Activated CD4-positive, alpha-beta memory T cell treated with anti-CD3 and anti-CD28 coated beads for 36 hours (primary cell): ENCODE measurements at regions not wholly inside any gene's neighbourhood (a gene's known extent, or its start where the extent isn't known, plus 50 kb on each side); places are given as distances from the start of the nearest gene placed in this dataset.
"Not testable (repeated sequence)": the region's sequence is repeated elsewhere in the genome, so short reads cannot be mapped to it uniquely, and the experiment has no call there.

Experiments
- CTCF ChIA-PET: fragments of 350-600 bp; sonication (Branson Sonifier 250); formaldehyde crosslinking; loops from one replicate; lab custom pipeline; 2021; ENCODE audit warnings: antibody characterized with exemption, inconsistent platforms; lab: Charles Lee
- POLR2A ChIA-PET: fragments of 350-600 bp; sonication (Branson Sonifier 250); formaldehyde crosslinking; loops from one replicate; lab custom pipeline; 2021; ENCODE audit warnings: antibody characterized with exemption; lab: Charles Lee
- DNase-seq: peaks from one replicate; pipeline ENCODE4 v3.0.0-alpha.2; 2020
- H3K27ac Mint-ChIP-seq: one replicate; pipeline ENCODE4 v1.8.0; 2021; ENCODE audit warnings: mixed read lengths
- H3K27me3 Mint-ChIP-seq: one replicate; pipeline ENCODE4 v1.8.0; 2021; ENCODE audit warnings: mixed read lengths
- H3K36me3 Mint-ChIP-seq: one replicate; pipeline ENCODE4 v1.8.0; 2021; ENCODE audit warnings: mixed read lengths
- H3K4me1 Mint-ChIP-seq: one replicate; pipeline ENCODE4 v1.8.0; 2021; ENCODE audit warnings: low read depth, mixed read lengths
- H3K4me3 Mint-ChIP-seq: one replicate; pipeline ENCODE4 v1.8.0; 2021; ENCODE audit warnings: mild to moderate bottlenecking, mixed read lengths
- H3K9me3 Mint-ChIP-seq: one replicate; pipeline ENCODE4 v1.8.0; 2021; ENCODE audit warnings: mixed read lengths
- intact Hi-C: fragments of 100-400 bp; cut with micrococcal nuclease; formaldehyde crosslinking; loops from one replicate; pipeline ENCODE4 v1.15.1; 2023

GRCh38 chr9:104992659-104993058 is 64.7 kb upstream of the ABCA1 start:
- intact Hi-C loops, result loop anchor here (5.0 to 10.0 kb wide), 4 partner anchors 128 to 898 kb away; partner anchors contain the start of genes NIPSNAP3A and SMC2
- DNase-seq, result no peak
- Mint-ChIP-seq H3K36me3 (no peaks in the 10 kb centered on the region), H3K27ac (no peak overlapping the region), H3K27me3 (peaks cover 23% of the 10 kb centered on the region), H3K4me1 (peaks cover 32% of the 10 kb centered on the region), H3K4me3 (no peak overlapping the region), H3K9me3 (no peaks in the 10 kb centered on the region)
- ChIA-PET POLR2A (interaction anchor here (0.6 kb wide), 1 partner anchor 130 kb away, joined by 3 read pairs; no protein-coding TSS in a partner anchor), CTCF (interaction anchor here (2.3 kb wide), 1 partner anchor 66 kb away, joined by 8 read pairs; no protein-coding TSS in a partner anchor)

DNA sequence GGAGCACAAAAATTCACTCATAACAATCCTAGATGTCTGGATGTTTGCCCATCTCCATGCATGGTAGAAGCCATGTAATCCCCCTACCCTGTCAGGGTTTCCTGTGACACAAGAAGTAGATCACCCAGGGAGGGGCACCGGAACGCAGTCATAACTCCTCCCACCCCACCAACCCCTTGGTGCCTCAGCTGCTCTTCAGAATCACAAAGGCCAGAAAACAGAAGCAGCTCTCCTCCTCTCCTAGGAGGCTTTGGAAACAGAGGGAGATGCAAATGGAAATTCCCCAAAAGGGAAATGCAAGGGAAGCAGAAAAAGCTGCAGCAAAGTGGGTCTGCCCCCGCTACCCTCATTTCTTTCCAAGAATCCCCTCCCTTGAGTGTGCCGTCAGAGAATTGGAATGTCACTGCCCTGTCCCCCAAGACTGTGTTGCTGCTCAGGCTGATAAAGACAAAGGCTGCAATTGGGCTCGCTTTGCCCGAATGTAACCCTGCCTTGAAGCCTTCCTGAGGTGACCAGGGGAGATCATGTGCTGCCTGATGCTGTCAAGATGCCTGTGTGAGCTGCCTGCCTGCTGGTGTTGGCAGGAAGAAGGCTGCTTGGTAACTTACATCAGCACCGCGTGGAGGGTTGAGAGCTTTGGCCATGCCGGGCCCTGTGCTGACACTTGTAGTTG is 65.5 kb upstream of the ABCA1 start:
- DNase-seq, result peak; percentile 33
- H3K9me3 Mint-ChIP-seq, result no peaks in the 10 kb centered on the region

DNA sequence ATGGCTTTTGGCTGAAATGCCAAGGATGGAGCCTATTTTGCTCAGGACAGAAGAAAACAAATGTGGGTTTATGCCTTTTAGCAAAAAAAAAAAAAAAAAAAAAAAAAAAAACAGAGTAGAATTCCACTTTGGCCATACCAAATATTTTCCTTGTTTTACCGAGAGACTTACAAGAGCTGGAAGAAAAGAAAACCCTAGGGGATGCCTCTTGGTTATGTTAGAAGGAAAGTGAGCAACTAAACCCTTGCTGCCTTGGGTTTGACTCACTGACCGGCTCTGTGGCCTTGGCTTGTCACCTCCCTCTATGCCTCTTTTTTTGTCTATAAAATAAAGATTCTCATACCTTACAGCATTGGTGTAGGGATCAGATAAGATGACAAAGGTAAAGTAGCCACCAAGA is 69.6 kb upstream of the ABCA1 start:
- ChIA-PET POLR2A (no interaction called here), CTCF (no interaction called here)
- intact Hi-C loops, result loop anchor here (10.0 kb wide), 2 partner anchors 133 to 903 kb away; partner anchors contain the start of gene SMC2
- no peaks in the 10 kb centered on the region for H3K36me3 Mint-ChIP-seq
- peaks cover 16% of the 10 kb centered on the region for H3K27me3 Mint-ChIP-seq
- DNase-seq, result no peak
- no peaks in the 10 kb centered on the region for H3K9me3 Mint-ChIP-seq
- no peak overlapping the region for H3K4me3 Mint-ChIP-seq
- no peak overlapping the region for H3K27ac Mint-ChIP-seq
- H3K4me1 Mint-ChIP-seq, result peaks cover 10% of the 10 kb centered on the region

More for the DNA sequence above, 65.5 kb upstream of the ABCA1 start:
- POLR2A ChIA-PET, result interaction anchor here (0.6 to 1.9 kb wide), 2 partner anchors 66 to 130 kb away, joined by 3 to 5 read pairs; partner anchors contain the start of gene ABCA1
- Mint-ChIP-seq H3K4me3 (no peak overlapping the region), H3K27ac (no peak overlapping the region), H3K36me3 (no peaks in the 10 kb centered on the region), H3K27me3 (peaks cover 21% of the 10 kb centered on the region), H3K4me1 (peaks cover 31% of the 10 kb centered on the region)
- CTCF ChIA-PET, result no interaction called here
- intact Hi-C loops, result loop anchor here (5.0 to 10.0 kb wide), 4 partner anchors 129 to 899 kb away; partner anchors contain the start of genes NIPSNAP3A and SMC2

DNA sequence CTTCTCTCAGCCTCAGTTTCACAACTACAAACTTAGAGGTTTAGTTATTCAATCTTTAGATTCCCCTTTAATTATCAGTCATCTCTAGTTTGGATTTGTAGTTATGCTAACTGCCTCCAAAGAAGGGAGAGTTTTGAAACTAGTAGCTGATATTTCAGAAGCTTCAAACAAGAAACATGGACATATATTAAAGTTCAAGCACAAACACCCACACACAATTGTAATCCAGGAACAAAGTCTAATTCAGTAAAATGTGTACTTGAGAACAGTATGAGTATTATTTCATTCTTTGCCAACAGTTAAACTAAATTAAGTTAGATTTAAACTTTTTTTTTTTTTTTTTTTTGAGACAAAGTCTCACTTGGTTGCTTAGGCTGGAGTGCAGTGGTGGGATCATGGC is 71.2 kb upstream of the ABCA1 start:
- DNase-seq, result no peak
- ChIA-PET POLR2A (no interaction called here), CTCF (interaction anchor here (0.6 to 0.9 kb wide), 2 partner anchors 19 to 130 kb away, joined by 3 read pairs; no protein-coding TSS in a partner anchor)
- no peaks in the 10 kb centered on the region for H3K9me3 Mint-ChIP-seq
- H3K27me3 Mint-ChIP-seq, result peaks cover 4% of the 10 kb centered on the region
- intact Hi-C loops, result loop anchor here (10.0 kb wide), 2 partner anchors 134 to 904 kb away; partner anchors contain the start of gene SMC2
- no peak overlapping the region for H3K27ac Mint-ChIP-seq
- no peaks in the 10 kb centered on the region for H3K4me1 Mint-ChIP-seq
- H3K4me3 Mint-ChIP-seq, result no peak overlapping the region
- H3K36me3 Mint-ChIP-seq, result no peaks in the 10 kb centered on the region

GRCh38 chr9:105000529-105000928 is 72.6 kb upstream of the ABCA1 start:
- CTCF ChIA-PET, result interaction anchor here (0.6 kb wide), 1 partner anchor 388 kb away, joined by 3 read pairs; no protein-coding TSS in a partner anchor
- H3K27me3 Mint-ChIP-seq, H3K27ac Mint-ChIP-seq, H3K9me3 Mint-ChIP-seq, POLR2A ChIA-PET, intact Hi-C loops, H3K4me3 Mint-ChIP-seq, H3K4me1 Mint-ChIP-seq, H3K36me3 Mint-ChIP-seq: not testable (repeated sequence)
- DNase-seq, result peak; percentile 32

DNA sequence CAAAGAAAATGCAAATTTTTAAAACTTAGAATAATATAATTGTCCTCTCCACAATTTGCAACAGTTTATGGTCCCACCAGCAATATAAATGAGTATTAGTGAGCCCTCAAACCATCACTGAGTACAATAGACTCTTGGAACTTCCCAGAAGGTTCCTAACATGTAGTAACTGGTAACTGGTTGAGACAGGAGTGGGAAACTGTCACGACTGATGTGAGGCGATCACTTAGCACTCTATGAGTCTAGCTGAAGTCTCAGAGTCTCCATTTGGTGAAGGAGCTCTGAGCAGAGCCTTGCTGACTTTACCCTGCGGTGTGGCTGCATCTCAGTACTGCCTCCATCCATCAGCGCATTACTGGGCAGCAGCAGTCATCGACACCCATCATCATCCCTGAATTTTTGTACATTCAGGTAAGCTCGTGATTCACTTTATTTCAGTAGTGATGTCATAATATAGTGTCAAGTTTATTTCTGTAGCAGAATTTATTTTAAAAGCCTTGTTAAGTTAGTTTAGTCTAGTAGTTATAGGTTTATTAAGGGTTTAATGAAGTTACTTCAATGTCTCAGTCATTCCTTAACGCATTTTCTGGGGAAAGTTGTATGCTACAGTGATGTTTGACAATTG is 76.6 kb upstream of the ABCA1 start:
- Mint-ChIP-seq H3K4me1 (peaks cover 8% of the 10 kb centered on the region), H3K4me3 (no peak overlapping the region), H3K9me3 (no peaks in the 10 kb centered on the region), H3K36me3 (no peaks in the 10 kb centered on the region), H3K27ac (no peak overlapping the region), H3K27me3 (no peaks in the 10 kb centered on the region)
- ChIA-PET CTCF (no interaction called here), POLR2A (no interaction called here)
- no peak for DNase-seq
- intact Hi-C loops, result no loop called here

- Mint-ChIP-seq H3K27ac (no peak overlapping the region), H3K36me3 (no peaks in the 10 kb centered on the region), H3K27me3 (no peaks in the 10 kb centered on the region), H3K9me3 (no peaks in the 10 kb centered on the region), H3K4me1 (peaks cover 8% of the 10 kb centered on the region), H3K4me3 (no peak overlapping the region)
- DNase-seq, result no peak
- intact Hi-C loops, result no loop called here
- ChIA-PET CTCF (no interaction called here), POLR2A (no interaction called here)
These were observed 77.2 kb upstream of the ABCA1 start for GRCh38 chr9:105005186-105005585.

DNA sequence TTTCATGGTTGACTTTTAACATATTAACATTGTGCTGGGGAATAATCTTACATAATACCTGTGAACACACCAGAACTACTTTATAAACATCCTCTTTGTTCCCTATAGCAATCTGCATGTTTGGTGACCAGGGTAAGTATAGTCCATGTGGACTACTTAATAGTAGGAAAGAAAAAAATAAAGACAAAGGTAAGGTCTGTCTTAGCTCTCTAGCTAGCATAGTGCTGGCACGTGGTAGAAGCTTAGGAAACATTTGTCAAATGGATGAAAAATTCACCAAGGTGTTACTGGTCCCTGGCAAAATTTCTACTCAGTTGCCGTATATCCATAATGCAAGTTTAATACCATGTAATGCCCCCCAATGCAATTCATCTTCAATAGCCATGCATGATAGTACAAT is 78.6 kb upstream of the ABCA1 start:
- no peak for DNase-seq
- Mint-ChIP-seq H3K9me3 (no peaks in the 10 kb centered on the region), H3K4me1 (peaks cover 8% of the 10 kb centered on the region), H3K4me3 (no peak overlapping the region), H3K36me3 (no peaks in the 10 kb centered on the region), H3K27ac (no peak overlapping the region), H3K27me3 (no peaks in the 10 kb centered on the region)
- CTCF ChIA-PET, result no interaction called here
- POLR2A ChIA-PET, result no interaction called here
- intact Hi-C loops, result no loop called here

GRCh38 chr9:105007143-105007542 is 79.2 kb upstream of the ABCA1 start:
- Mint-ChIP-seq H3K4me1 (peaks cover 8% of the 10 kb centered on the region), H3K9me3 (no peaks in the 10 kb centered on the region), H3K36me3 (no peaks in the 10 kb centered on the region), H3K27me3 (peaks cover 1% of the 10 kb centered on the region), H3K27ac (no peak overlapping the region), H3K4me3 (no peak overlapping the region)
- intact Hi-C loops, result loop anchor here (1.0 kb wide), 1 partner anchor 56 kb away; no protein-coding TSS in a partner anchor
- peak; percentile 41 for DNase-seq
- ChIA-PET CTCF (no interaction called here), POLR2A (no interaction called here)

DNA sequence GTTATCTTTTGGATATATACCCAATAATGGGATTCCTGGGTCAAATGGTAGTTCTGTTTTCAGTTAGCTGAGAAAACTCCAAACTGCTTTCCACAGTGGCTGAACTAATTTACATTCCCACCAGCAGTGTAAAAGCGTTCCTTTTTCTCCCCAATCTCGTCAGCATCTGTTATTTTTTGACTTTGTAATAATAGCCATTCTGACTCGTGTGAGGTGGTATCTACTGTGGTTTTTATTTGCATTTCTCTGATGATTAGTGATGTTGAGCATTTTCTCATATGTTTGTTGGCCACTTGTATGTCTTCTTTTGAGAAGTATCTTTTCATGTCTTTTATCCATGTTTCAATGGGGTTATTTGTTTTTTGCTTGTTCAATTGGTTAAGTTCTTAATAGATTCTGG is 82.1 kb upstream of the ABCA1 start:
- H3K27ac Mint-ChIP-seq, H3K36me3 Mint-ChIP-seq, intact Hi-C loops, CTCF ChIA-PET, H3K9me3 Mint-ChIP-seq, POLR2A ChIA-PET, H3K4me1 Mint-ChIP-seq, H3K27me3 Mint-ChIP-seq, H3K4me3 Mint-ChIP-seq, DNase-seq: not testable (repeated sequence)

DNA sequence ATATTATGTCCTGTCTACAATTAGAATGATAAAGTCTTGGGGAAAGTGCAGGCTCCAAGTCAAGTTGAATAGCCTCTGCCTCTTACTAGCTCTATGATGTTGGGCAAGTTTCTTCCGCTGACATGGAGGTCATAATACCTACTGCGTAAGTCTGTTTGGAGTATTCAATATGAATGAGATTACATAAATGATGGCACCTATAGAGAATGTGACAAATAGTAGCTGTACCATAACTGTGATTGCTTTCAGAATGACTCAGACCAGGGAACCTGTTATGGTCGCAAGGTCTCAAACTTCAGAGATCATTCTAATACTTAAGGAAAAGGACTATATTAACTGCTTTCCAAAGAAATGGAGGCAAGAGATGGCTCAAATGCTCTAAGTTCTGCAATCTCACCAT is 94.0 kb upstream of the ABCA1 start:
- ChIA-PET CTCF (no interaction called here), POLR2A (no interaction called here)
- DNase-seq, result no peak
- H3K27ac Mint-ChIP-seq, result no peak overlapping the region
- no peaks in the 10 kb centered on the region for H3K4me1 Mint-ChIP-seq
- intact Hi-C loops, result no loop called here
- H3K27me3 Mint-ChIP-seq, result peaks cover 5% of the 10 kb centered on the region
- no peak overlapping the region for H3K4me3 Mint-ChIP-seq
- no peaks in the 10 kb centered on the region for H3K9me3 Mint-ChIP-seq
- no peaks in the 10 kb centered on the region for H3K36me3 Mint-ChIP-seq

GRCh38 chr9:105022545-105022944 is 94.6 kb upstream of the ABCA1 start:
- CTCF ChIA-PET, H3K36me3 Mint-ChIP-seq, H3K9me3 Mint-ChIP-seq, intact Hi-C loops, POLR2A ChIA-PET, H3K4me3 Mint-ChIP-seq, H3K27me3 Mint-ChIP-seq, DNase-seq, H3K27ac Mint-ChIP-seq, H3K4me1 Mint-ChIP-seq: not testable (repeated sequence)
